K562 (cell line): ENCODE measurements at regions not wholly inside any gene's neighbourhood (a gene's known extent, or its start where the extent isn't known, plus 50 kb on each side); places are given as distances from the start of the nearest gene placed in this dataset.

ENCODE experiments used
- MTA2 ChIP-seq: fragments of 450-650 bp; IDR thresholded peaks from 2 replicates; pipeline ENCODE4 v1.6.1; 2016; ENCODE audit warnings: low read depth
- WHSC1 ChIP-seq: IDR thresholded peaks from one replicate; pipeline ENCODE4 v1.6.1; 2012; ENCODE audit warnings: low read length, control low read depth, inconsistent platforms
- ZNF398 ChIP-seq: fragments of 250-450 bp; sonication (Bioruptor Pico); IDR thresholded peaks from 2 replicates; pipeline ENCODE4 v1.8.0; 2021; ENCODE audit warnings: moderate library complexity, mild to moderate bottlenecking, inconsistent platforms
- TF ChIP-seq, protein P1 (sequence below): sonication (generic); formaldehyde crosslinking; IDR thresholded peaks from 2 replicates; pipeline ENCODE4 v1.8.0; 2023; ENCODE audit warnings: missing genetic modification reagents, mild to moderate bottlenecking, borderline replicate concordance
- TF ChIP-seq, protein P2 (sequence below), 2 experiments: fragments of 450-650 bp; IDR thresholded peaks; 2 replicates each; pipeline ENCODE4 v1.6.1; 2018; ENCODE audit warnings: mild to moderate bottlenecking in 2 of 2, low read depth in 1 of 2; ENCODE audit not compliant: partially characterized antibody in 2 of 2

- TF ChIP-seq, protein P1, sequence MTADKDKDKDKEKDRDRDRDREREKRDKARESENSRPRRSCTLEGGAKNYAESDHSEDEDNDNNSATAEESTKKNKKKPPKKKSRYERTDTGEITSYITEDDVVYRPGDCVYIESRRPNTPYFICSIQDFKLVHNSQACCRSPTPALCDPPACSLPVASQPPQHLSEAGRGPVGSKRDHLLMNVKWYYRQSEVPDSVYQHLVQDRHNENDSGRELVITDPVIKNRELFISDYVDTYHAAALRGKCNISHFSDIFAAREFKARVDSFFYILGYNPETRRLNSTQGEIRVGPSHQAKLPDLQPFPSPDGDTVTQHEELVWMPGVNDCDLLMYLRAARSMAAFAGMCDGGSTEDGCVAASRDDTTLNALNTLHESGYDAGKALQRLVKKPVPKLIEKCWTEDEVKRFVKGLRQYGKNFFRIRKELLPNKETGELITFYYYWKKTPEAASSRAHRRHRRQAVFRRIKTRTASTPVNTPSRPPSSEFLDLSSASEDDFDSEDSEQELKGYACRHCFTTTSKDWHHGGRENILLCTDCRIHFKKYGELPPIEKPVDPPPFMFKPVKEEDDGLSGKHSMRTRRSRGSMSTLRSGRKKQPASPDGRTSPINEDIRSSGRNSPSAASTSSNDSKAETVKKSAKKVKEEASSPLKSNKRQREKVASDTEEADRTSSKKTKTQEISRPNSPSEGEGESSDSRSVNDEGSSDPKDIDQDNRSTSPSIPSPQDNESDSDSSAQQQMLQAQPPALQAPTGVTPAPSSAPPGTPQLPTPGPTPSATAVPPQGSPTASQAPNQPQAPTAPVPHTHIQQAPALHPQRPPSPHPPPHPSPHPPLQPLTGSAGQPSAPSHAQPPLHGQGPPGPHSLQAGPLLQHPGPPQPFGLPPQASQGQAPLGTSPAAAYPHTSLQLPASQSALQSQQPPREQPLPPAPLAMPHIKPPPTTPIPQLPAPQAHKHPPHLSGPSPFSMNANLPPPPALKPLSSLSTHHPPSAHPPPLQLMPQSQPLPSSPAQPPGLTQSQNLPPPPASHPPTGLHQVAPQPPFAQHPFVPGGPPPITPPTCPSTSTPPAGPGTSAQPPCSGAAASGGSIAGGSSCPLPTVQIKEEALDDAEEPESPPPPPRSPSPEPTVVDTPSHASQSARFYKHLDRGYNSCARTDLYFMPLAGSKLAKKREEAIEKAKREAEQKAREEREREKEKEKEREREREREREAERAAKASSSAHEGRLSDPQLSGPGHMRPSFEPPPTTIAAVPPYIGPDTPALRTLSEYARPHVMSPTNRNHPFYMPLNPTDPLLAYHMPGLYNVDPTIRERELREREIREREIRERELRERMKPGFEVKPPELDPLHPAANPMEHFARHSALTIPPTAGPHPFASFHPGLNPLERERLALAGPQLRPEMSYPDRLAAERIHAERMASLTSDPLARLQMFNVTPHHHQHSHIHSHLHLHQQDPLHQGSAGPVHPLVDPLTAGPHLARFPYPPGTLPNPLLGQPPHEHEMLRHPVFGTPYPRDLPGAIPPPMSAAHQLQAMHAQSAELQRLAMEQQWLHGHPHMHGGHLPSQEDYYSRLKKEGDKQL (CRISPR knock-in tag), result no peak
- no peak for TF ChIP-seq ZNF398
- TF ChIP-seq WHSC1, result no peak
- TF ChIP-seq, protein P2, sequence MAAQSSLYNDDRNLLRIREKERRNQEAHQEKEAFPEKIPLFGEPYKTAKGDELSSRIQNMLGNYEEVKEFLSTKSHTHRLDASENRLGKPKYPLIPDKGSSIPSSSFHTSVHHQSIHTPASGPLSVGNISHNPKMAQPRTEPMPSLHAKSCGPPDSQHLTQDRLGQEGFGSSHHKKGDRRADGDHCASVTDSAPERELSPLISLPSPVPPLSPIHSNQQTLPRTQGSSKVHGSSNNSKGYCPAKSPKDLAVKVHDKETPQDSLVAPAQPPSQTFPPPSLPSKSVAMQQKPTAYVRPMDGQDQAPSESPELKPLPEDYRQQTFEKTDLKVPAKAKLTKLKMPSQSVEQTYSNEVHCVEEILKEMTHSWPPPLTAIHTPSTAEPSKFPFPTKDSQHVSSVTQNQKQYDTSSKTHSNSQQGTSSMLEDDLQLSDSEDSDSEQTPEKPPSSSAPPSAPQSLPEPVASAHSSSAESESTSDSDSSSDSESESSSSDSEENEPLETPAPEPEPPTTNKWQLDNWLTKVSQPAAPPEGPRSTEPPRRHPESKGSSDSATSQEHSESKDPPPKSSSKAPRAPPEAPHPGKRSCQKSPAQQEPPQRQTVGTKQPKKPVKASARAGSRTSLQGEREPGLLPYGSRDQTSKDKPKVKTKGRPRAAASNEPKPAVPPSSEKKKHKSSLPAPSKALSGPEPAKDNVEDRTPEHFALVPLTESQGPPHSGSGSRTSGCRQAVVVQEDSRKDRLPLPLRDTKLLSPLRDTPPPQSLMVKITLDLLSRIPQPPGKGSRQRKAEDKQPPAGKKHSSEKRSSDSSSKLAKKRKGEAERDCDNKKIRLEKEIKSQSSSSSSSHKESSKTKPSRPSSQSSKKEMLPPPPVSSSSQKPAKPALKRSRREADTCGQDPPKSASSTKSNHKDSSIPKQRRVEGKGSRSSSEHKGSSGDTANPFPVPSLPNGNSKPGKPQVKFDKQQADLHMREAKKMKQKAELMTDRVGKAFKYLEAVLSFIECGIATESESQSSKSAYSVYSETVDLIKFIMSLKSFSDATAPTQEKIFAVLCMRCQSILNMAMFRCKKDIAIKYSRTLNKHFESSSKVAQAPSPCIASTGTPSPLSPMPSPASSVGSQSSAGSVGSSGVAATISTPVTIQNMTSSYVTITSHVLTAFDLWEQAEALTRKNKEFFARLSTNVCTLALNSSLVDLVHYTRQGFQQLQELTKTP (IDR thresholded peaks at IDR 0.05; ENCODE audit: low read depth in 1 of 2, partially characterized antibody in 2 of 2), result no peak
- TF ChIP-seq MTA2, result no peak
Measured at GRCh38 chr1:88194542-88194941, 489.5 kb upstream of the PKN2 start (continued).
